ENCODE measurements at regions not wholly inside any gene's neighbourhood (a gene's known extent, or its start where the extent isn't known, plus 50 kb on each side); places are given as distances from the start of the nearest gene placed in this dataset.

DNA sequence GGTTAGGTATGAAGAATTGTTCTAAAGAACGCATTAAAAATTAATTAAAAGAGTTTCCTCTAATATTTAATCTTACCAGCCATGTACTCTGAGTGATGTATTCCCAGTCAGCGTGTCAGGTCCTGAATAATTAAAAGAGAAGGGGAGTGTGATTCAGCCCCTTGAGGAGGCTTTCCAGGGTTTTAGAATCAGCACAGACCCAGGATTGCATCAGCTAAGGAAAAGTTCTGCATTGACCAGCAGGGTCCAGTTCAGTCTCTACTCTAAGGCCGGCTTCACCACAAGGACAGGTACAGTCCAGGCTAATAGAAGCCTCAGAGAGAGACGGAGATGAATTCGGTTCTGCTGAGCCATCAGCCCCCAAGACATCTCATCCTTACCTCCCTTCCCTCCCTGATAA is 499.5 kb upstream of the PROK2 start:
- H3K4me1 ChIP-seq: no peaks in the 10 kb centered on the region
- TF ChIP-seq BHLHE40 (IDR thresholded peaks at IDR 0.05; ENCODE audit: low read depth, low read length) (no peak), ESRRA (IDR thresholded peaks at IDR 0.05; ENCODE audit: borderline replicate concordance, low read length) (no peak), NPAS2 (CRISPR knock-in tag; IDR thresholded peaks at IDR 0.05; ENCODE audit: borderline replicate concordance) (no peak), NR3C1 (IDR thresholded peaks at IDR 0.05) (no peak), MAFK (IDR thresholded peaks at IDR 0.05; ENCODE audit: partially characterized antibody) (no peak), JUNB (IDR thresholded peaks at IDR 0.05) (no peak), FOSB (CRISPR knock-in tag; IDR thresholded peaks at IDR 0.05) (no peak), SREBF2 (IDR thresholded peaks at IDR 0.05) (no peak), CHD2 (IDR thresholded peaks at IDR 0.05; ENCODE audit: low read length, partially characterized antibody) (no peak), TFCP2L1 (CRISPR knock-in tag; IDR thresholded peaks at IDR 0.05) (no peak), SMC3 (IDR thresholded peaks at IDR 0.05) (no peak), HEYL (CRISPR knock-in tag; IDR thresholded peaks at IDR 0.05) (no peak), FOSL2 (IDR thresholded peaks at IDR 0.05) (no peak), FOSL2 (CRISPR knock-in tag; IDR thresholded peaks at IDR 0.05) (no peak), HOXB13 (CRISPR knock-in tag; IDR thresholded peaks at IDR 0.05; ENCODE audit: low read depth) (no peak), CEBPB (IDR thresholded peaks at IDR 0.05) (no peak)
- TF ChIP-seq, protein P1, sequence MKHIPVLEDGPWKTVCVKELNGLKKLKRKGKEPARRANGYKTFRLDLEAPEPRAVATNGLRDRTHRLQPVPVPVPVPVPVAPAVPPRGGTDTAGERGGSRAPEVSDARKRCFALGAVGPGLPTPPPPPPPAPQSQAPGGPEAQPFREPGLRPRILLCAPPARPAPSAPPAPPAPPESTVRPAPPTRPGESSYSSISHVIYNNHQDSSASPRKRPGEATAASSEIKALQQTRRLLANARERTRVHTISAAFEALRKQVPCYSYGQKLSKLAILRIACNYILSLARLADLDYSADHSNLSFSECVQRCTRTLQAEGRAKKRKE (CRISPR knock-in tag; IDR thresholded peaks at IDR 0.05; ENCODE audit: low read depth): no peak
- TF ChIP-seq, protein P2, sequence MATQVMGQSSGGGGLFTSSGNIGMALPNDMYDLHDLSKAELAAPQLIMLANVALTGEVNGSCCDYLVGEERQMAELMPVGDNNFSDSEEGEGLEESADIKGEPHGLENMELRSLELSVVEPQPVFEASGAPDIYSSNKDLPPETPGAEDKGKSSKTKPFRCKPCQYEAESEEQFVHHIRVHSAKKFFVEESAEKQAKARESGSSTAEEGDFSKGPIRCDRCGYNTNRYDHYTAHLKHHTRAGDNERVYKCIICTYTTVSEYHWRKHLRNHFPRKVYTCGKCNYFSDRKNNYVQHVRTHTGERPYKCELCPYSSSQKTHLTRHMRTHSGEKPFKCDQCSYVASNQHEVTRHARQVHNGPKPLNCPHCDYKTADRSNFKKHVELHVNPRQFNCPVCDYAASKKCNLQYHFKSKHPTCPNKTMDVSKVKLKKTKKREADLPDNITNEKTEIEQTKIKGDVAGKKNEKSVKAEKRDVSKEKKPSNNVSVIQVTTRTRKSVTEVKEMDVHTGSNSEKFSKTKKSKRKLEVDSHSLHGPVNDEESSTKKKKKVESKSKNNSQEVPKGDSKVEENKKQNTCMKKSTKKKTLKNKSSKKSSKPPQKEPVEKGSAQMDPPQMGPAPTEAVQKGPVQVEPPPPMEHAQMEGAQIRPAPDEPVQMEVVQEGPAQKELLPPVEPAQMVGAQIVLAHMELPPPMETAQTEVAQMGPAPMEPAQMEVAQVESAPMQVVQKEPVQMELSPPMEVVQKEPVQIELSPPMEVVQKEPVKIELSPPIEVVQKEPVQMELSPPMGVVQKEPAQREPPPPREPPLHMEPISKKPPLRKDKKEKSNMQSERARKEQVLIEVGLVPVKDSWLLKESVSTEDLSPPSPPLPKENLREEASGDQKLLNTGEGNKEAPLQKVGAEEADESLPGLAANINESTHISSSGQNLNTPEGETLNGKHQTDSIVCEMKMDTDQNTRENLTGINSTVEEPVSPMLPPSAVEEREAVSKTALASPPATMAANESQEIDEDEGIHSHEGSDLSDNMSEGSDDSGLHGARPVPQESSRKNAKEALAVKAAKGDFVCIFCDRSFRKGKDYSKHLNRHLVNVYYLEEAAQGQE (IDR thresholded peaks at IDR 0.05): no peak
- TF ChIP-seq, protein P3, sequence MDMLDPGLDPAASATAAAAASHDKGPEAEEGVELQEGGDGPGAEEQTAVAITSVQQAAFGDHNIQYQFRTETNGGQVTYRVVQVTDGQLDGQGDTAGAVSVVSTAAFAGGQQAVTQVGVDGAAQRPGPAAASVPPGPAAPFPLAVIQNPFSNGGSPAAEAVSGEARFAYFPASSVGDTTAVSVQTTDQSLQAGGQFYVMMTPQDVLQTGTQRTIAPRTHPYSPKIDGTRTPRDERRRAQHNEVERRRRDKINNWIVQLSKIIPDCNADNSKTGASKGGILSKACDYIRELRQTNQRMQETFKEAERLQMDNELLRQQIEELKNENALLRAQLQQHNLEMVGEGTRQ (IDR thresholded peaks at IDR 0.05): no peak
- TF ChIP-seq, protein P4, sequence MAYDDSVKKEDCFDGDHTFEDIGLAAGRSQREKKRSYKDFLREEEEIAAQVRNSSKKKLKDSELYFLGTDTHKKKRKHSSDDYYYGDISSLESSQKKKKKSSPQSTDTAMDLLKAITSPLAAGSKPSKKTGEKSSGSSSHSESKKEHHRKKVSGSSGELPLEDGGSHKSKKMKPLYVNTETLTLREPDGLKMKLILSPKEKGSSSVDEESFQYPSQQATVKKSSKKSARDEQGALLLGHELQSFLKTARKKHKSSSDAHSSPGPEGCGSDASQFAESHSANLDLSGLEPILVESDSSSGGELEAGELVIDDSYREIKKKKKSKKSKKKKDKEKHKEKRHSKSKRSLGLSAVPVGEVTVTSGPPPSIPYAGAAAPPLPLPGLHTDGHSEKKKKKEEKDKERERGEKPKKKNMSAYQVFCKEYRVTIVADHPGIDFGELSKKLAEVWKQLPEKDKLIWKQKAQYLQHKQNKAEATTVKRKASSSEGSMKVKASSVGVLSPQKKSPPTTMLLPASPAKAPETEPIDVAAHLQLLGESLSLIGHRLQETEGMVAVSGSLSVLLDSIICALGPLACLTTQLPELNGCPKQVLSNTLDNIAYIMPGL (CRISPR knock-in tag; IDR thresholded peaks at IDR 0.05; ENCODE audit: borderline replicate concordance): no peak
- H3K4me2 ChIP-seq: no peak overlapping the region
- no peak for DNase-seq (ENCODE audit: low read depth in 1 of 2, low spot score in 1 of 2)
- no peak overlapping the region for H3K4me3 ChIP-seq
- H3K27ac ChIP-seq: no peak overlapping the region
- POLR2A ChIA-PET: no interaction called here
- ATAC-seq: no peak
- peaks cover 8% of the 10 kb centered on the region; the same call in 2 of the 3 replicates for H3K9me3 ChIP-seq
- FAIRE-seq: no peak
- WGBS (ENCODE audit: missing lambda C conversion rate): 39% methylated on average over 5 of the region's 5 CpGs
- CTCF ChIA-PET: no interaction called here

DNA sequence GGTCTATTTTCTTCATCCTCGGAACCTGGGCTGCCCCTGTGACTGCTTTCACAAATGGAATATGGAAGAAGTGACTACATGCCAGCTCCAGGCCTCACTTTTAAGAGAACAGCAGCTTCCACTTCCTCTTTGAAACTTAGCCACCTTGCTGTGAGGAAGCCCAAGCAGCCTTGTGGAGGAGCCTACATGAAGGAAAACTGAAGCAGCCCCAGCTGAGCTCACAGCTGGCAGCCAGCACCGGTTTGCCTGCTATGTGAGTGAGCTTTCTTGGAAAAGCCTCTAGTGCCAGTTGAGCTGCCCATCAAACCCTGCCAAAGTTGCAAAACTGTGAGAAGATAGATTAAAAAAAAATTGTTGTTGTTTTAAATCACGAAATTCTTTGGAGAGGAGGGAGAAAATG is 498.0 kb upstream of the PROK2 start:
- Histone ChIP-seq H3K27ac (no peak overlapping the region), H3K4me3 (no peak overlapping the region), H3K4me1 (no peaks in the 10 kb centered on the region), H3K9me3 (peaks cover 8% of the 10 kb centered on the region; the same call in 2 of the 3 replicates), H3K4me2 (no peak overlapping the region)
- ChIA-PET CTCF (interaction anchor here (1.5 kb wide), 1 partner anchor 13 kb away, joined by 3 read pairs; no protein-coding TSS in a partner anchor), POLR2A (no interaction called here)
- 4% methylated on average over 3 of the region's 3 CpGs for WGBS (ENCODE audit: missing lambda C conversion rate)
- DNase-seq (ENCODE audit: low read depth in 1 of 2, low spot score in 1 of 2): no peak
- ATAC-seq: no peak
- no peak for FAIRE-seq
- TF ChIP-seq SMC3 (IDR thresholded peaks at IDR 0.05) (no peak), CBX2 (IDR thresholded peaks at IDR 0.05; ENCODE audit: borderline replicate concordance, low read depth) (no peak), POLR2AphosphoS2 (conservative IDR thresholded peaks at IDR 0.05; ENCODE audit: low read length) (no peak), JUNB (IDR thresholded peaks at IDR 0.05) (no peak), ESRRA (IDR thresholded peaks at IDR 0.05; ENCODE audit: borderline replicate concordance, low read length) (no peak), EHMT2 (IDR thresholded peaks at IDR 0.05; ENCODE audit: low read depth) (no peak), HOXB13 (CRISPR knock-in tag; IDR thresholded peaks at IDR 0.05; ENCODE audit: low read depth) (no peak), KDM1A (IDR thresholded peaks at IDR 0.05; ENCODE audit: low read depth) (no peak), KDM5A (IDR thresholded peaks at IDR 0.05) (no peak), HEYL (CRISPR knock-in tag; IDR thresholded peaks at IDR 0.05) (no peak), RARB (CRISPR knock-in tag; IDR thresholded peaks at IDR 0.05) (no peak), BHLHE40 (IDR thresholded peaks at IDR 0.05; ENCODE audit: low read depth, low read length) (no peak), NR3C1 (IDR thresholded peaks at IDR 0.05) (no peak)
- TF ChIP-seq, protein P5, sequence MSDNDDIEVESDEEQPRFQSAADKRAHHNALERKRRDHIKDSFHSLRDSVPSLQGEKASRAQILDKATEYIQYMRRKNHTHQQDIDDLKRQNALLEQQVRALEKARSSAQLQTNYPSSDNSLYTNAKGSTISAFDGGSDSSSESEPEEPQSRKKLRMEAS (IDR thresholded peaks at IDR 0.05): no peak
